WTC11 (cell line): ENCODE measurements at regions not wholly inside any gene's neighbourhood (a gene's known extent, or its start where the extent isn't known, plus 50 kb on each side); places are given as distances from the start of the nearest gene placed in this dataset.

Experiments
- TF ChIP-seq, protein P1 (sequence below): sonication (generic); formaldehyde crosslinking; IDR thresholded peaks from 2 replicates; pipeline ENCODE4 v1.8.0; 2022; ENCODE audit warnings: mild to moderate bottlenecking, missing genetic modification reagents
- TF ChIP-seq, protein P2 (sequence below): fragments of 200-600 bp; IDR thresholded peaks from 2 replicates; pipeline ENCODE4 v1.8.0; 2022; ENCODE audit warnings: antibody characterized with exemption
- TF ChIP-seq, protein P3 (sequence below): sonication (generic); formaldehyde crosslinking; IDR thresholded peaks from 2 replicates; pipeline ENCODE4 v1.8.0; 2022; ENCODE audit warnings: missing genetic modification reagents

DNA sequence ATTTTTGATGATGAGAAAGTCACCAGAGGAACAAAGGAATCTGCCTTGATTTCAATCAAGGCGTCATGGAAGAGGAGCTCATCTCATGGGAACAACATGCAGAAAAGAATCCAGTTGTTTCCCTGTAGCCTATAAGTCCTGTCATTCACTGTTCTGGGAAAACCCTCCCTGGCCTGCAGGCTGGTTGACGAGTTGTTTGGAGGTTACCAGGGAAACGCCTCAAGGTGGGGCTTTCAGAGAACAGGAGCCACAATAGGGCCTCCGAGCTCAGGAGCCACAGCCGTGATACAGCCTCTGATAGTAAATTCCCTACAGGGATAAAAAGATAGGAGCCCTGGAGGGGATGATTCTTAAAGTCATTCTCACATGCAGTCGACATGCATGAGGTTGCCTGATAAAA is 135.2 kb downstream of the PSMG1 start:
- TF ChIP-seq, protein P1, sequence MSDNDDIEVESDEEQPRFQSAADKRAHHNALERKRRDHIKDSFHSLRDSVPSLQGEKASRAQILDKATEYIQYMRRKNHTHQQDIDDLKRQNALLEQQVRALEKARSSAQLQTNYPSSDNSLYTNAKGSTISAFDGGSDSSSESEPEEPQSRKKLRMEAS: no peak
- TF ChIP-seq, protein P2, sequence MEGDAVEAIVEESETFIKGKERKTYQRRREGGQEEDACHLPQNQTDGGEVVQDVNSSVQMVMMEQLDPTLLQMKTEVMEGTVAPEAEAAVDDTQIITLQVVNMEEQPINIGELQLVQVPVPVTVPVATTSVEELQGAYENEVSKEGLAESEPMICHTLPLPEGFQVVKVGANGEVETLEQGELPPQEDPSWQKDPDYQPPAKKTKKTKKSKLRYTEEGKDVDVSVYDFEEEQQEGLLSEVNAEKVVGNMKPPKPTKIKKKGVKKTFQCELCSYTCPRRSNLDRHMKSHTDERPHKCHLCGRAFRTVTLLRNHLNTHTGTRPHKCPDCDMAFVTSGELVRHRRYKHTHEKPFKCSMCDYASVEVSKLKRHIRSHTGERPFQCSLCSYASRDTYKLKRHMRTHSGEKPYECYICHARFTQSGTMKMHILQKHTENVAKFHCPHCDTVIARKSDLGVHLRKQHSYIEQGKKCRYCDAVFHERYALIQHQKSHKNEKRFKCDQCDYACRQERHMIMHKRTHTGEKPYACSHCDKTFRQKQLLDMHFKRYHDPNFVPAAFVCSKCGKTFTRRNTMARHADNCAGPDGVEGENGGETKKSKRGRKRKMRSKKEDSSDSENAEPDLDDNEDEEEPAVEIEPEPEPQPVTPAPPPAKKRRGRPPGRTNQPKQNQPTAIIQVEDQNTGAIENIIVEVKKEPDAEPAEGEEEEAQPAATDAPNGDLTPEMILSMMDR: no peak
- TF ChIP-seq, protein P3, sequence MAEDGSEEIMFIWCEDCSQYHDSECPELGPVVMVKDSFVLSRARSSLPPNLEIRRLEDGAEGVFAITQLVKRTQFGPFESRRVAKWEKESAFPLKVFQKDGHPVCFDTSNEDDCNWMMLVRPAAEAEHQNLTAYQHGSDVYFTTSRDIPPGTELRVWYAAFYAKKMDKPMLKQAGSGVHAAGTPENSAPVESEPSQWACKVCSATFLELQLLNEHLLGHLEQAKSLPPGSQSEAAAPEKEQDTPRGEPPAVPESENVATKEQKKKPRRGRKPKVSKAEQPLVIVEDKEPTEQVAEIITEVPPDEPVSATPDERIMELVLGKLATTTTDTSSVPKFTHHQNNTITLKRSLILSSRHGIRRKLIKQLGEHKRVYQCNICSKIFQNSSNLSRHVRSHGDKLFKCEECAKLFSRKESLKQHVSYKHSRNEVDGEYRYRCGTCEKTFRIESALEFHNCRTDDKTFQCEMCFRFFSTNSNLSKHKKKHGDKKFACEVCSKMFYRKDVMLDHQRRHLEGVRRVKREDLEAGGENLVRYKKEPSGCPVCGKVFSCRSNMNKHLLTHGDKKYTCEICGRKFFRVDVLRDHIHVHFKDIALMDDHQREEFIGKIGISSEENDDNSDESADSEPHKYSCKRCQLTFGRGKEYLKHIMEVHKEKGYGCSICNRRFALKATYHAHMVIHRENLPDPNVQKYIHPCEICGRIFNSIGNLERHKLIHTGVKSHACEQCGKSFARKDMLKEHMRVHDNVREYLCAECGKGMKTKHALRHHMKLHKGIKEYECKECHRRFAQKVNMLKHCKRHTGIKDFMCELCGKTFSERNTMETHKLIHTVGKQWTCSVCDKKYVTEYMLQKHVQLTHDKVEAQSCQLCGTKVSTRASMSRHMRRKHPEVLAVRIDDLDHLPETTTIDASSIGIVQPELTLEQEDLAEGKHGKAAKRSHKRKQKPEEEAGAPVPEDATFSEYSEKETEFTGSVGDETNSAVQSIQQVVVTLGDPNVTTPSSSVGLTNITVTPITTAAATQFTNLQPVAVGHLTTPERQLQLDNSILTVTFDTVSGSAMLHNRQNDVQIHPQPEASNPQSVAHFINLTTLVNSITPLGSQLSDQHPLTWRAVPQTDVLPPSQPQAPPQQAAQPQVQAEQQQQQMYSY (CRISPR knock-in tag): no peak
